KBM-7 (cell line): ENCODE measurements at regions not wholly inside any gene's neighbourhood (a gene's known extent, or its start where the extent isn't known, plus 50 kb on each side); places are given as distances from the start of the nearest gene placed in this dataset.

ENCODE experiments used
- DNase-seq: peaks from one replicate; pipeline ENCODE4 v3.0.0-alpha.2; 2015
- in situ Hi-C: fragments of 300-500 bp; cut with MboI; formaldehyde crosslinking; loops from 2 replicates; pipeline ENCODE4 v1.14.3; 2020; ENCODE audit warnings: low sequenced_read_pairs, low pct_unique_long_range_greater_than_20kb, mixed read lengths

DNA sequence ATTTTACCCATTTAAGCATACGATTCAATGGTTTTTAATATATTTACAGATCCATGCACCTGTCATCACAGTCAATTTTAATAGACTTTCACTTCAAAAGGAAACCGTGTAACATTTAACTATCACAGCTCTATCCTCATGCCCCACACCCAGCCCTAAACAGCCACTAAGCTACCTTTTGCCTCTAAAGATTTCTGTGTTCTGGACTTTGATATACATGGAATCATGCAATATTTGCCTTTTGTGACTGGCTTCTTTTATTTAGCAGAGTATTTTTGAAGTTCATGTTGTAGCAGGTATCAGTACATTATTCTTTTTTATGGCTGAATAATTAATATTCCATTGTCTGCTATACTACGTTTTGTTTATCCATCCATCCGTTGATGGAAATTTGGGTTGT lies 50.3 kb upstream of the STX16 start:
- no peak for DNase-seq
- in situ Hi-C loops: no loop called here

DNA sequence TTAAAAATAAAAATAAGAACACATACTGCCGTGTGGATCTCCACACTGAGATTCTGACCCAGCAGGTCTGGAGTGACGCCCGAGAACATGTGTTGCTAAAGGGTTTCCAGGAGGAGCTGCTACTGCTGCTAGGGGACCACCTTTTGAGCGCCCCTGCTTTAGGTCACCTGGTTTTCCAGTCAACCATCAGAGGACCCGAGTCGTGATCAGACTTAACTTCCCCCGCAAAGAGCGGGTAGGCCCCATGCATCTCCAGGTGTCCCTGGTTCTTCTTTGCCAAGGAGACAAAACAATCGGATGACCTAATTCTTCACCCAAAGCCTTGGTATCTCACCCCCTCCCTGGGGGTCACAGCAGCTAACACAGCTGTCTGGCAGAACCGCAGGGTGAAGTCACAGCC lies 51.1 kb upstream of the STX16 start:
- DNase-seq: no peak
- in situ Hi-C loops: no loop called here

- DNase-seq: no peak
- in situ Hi-C loops: no loop called here
Measured at GRCh38 chr20:58598211-58599015, 52.7 kb upstream of the STX16 start.

DNA sequence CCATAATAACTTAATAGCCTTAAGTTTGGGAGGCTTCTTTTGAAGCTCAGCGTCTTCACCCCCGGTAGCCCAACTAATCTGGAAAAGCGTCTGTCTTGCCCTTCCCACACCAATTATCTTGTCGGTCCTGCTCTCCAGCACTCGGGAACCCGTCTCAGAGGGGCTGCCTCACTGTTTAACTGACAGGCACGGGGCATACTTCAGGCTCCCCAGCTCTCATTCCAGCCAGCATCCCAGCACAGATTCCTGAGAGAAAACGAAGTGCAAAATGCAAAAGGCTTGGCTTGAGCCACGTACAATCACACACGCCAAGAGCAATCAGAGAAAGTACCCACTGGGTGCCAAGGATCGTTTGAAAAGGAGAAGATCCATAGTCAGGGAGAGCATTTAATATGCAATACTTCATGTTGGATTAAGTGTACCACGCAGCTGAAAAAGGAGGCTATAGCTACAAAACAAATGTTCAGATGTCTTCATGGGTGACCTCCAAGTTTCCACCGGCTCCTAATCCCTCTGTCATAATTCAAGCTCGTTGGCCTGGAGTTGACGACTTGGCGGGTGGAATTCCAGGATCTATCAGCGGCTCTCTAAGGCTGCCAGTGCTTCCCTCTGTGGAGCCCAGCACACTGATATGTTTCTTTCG lies 53.7 kb upstream of the STX16 start:
- in situ Hi-C loops: no loop called here
- DNase-seq: no peak

DNA sequence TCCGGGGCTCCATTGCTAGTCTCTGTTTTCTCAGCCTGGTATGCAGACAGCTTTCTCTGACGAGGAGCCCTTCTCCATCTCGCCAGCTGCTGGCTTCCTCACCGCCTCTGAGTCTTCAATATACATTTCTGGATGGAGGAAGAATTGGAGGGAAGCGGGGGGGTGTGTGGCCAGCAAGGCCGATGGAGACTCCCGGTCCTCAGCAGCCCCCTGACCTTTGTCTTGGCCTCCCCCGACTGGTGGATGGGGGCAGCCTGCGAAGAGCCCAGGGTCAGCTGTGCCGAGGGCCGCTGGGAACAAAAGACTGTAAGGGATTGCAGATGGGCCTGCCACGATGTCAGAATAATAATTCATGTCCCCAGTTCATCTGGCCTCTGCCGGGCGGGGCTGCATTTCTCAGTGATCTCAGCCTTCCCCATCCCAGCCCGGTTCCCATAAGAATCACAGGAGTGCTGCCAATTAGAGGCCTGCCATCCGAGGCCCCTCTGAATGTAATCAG lies 54.3 kb upstream of the STX16 start:
- in situ Hi-C loops: no loop called here
- no peak for DNase-seq

DNA sequence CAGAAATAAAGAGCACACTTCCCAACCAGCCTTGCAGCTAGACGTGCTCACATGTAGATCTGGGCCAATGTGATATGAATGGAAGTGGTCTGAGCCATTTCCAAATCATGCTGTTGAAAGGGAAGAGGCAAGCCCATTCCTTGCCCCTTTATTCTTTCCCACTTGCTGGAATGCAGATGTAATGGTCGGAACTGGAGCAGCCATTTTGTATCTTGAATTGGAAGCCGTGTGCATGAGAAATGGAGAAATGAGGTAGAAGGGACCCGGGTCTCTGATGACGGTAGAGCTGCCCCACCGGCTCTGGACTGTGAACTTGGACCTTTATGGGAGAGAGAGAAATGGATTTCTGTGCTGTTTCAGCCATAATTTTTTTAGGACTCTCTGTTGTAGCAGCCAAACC lies 54.8 kb upstream of the STX16 start:
- no peak for DNase-seq
- in situ Hi-C loops: no loop called here

DNA sequence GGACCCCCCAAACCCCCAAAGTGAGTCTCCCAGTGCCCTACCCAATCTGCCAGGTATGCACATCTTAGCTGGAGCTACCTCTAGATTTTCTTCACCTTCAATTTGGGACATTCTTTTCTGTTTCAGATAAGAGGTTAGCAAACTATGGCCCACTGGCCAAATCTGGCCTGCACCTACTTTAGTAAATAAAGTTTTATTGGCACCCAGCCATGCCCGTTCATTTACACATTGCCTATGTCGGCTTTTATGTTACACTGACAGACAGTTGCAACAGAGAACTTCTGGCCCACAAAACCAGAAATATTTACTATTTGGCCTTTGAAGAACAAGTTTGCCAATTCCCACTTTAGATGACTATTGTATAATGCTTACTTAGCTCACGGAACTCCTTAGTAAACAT lies 55.9 kb upstream of the STX16 start:
- in situ Hi-C loops: no loop called here
- DNase-seq: no peak

DNA sequence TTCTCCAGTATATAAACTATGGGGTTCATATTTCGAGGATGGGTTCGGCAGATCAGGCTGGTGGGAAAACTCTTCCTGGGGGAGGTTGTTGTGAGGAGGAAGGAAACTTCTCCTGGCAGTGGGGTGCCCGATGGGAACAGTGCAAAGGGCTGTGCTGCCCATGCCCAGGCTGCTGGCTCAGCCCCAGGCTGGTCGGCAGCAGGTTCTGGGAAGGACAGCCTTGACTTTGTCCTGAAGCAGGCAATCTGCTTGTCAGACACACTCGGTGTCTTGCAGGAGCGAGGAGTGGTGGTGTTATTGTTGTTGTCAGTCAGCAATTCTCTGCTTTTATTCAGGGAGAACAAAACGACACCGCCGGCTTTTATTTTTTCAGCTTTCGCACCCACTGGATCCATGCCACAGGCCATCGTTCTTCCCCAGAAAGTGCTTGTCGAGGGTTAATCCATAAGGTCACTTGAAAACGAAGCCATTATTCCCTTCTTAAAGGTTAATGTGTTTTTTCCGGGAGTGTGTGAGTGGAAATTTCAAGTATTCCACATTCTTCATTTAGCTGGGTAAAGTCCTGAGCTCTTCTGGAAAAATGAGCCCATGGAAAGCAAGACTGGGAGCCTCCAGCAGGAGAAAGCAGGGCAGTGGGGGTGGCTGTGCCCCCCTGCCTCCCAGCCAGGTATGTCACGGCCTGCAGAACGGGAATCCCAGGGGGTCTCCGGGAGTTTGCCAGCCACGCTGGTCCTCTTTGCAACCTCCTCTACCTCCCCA lies 57.0 kb upstream of the STX16 start:
- in situ Hi-C loops: no loop called here
- DNase-seq: no peak

DNA sequence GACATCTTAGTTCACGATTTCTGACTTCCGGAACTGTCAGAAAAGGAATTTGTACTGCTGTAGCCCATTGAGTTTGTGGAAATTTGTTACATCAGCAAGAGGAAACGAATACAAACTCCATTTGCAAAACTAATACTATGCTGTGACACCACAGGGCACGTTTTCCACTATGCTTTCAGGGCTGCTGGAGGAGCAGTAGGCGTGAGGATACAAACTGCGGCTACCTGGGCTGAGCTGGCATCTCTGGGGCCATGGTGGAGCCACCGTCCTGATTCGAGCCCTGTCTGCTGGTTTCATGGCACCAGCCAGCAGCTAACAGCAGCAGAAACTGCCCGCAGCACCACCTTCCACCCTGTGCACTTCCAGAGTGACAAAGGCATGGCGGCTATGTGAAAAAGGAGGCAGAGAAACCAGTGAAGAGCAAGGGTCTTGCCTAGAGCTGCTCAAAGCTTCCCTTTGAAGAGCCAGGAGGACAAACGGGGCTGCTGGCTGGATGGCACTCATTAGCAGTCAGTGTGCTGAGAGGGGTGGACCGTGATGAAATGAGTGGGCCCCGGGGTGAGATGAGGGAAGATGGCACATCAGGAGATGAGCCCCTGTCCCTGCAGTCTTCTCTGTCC lies 58.9 kb upstream of the STX16 start:
- DNase-seq: no peak
- in situ Hi-C loops: no loop called here

- in situ Hi-C loops: no loop called here
- DNase-seq: no peak
Measured at GRCh38 chr20:58590679-58591473, 60.2 kb upstream of the STX16 start.

GRCh38 chr20:58587467-58587866 lies 63.6 kb upstream of the STX16 start:
- in situ Hi-C loops: no loop called here
- DNase-seq: no peak

- in situ Hi-C loops: no loop called here
- DNase-seq: no peak
Measured at GRCh38 chr20:58586565-58587093, 64.5 kb upstream of the STX16 start.

DNA sequence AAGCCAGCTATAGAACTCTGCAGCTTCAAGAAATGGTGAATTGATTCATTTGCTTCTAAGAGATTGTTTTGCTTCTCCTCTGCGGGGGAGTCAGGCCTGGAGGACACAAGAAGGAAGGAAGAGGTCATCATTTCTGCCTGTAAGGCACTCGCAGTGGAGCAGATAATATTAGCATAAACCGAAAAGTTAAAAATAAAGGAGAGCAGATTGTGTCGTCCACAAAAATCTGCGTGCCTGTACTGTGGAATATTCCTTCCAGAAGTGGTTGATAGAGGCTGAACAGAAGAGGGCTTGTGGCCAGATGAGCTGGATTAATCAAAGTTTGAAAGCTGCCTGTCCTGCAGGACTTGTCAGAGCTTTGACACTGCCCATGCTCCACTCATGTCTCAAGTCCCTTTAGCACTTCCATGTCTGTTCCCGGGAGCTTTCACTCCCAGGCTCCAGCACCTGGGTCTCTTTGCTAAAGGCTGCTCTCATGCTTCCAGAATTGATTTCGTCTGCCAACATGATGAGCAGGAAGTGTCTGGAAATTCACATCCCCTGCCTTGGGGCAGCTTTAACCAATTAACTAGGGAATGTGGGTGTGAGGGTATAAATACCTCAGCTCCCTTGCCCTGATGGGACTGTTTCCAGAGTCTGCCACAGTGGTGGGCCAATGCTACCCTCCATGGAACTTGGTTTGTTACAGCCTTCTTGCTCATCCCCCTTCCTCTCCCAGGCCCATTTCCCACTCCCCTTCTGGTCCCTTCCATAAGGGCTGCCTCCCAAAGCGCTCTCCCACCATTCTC lies 65.1 kb upstream of the STX16 start:
- DNase-seq: peak; percentile 19
- in situ Hi-C loops: no loop called here

GRCh38 chr20:58584881-58585752 lies 66.0 kb upstream of the STX16 start:
- DNase-seq: peak; percentile 1
- in situ Hi-C loops: no loop called here

- DNase-seq: no peak
- in situ Hi-C loops: no loop called here
Measured at GRCh38 chr20:58584051-58584824, 66.8 kb upstream of the STX16 start.

DNA sequence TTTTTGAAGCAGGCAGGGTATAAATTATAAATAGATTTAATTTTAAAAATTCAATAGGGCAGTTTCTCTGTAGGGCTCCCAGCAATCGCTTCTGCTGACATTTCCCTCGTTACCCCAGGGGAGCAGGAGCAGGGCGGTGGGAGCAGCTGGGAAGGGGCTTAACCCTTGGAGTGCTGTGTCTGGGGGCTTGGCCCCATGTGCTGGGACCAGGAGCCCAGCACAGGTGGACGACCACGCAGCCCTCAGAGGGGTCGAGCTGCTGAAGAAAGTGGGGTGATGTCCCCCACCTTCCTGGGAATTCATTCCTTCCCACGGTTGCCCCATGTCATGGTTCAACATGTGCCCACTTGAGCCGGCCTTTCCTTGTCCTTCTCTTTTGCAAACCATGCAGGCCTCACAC lies 67.5 kb upstream of the STX16 start:
- no peak for DNase-seq
- in situ Hi-C loops: no loop called here
